PC-9 (cell line): ENCODE measurements at regions not wholly inside any gene's neighbourhood (a gene's known extent, or its start where the extent isn't known, plus 50 kb on each side); places are given as distances from the start of the nearest gene placed in this dataset.

ENCODE experiments used
- EZH2 ChIP-seq: fragments of 200-600 bp; sonication (generic); IDR thresholded peaks from 2 replicates; pipeline ENCODE4 v1.8.0; 2017; ENCODE audit warnings: antibody characterized with exemption, low read depth
- TF ChIP-seq, protein P1 (sequence below): fragments of 200-600 bp; sonication (generic); conservative IDR thresholded peaks from 2 replicates; pipeline ENCODE4 v1.6.1; 2017; ENCODE audit warnings: mixed run types, antibody characterized with exemption, mild to moderate bottlenecking, moderate library complexity

DNA sequence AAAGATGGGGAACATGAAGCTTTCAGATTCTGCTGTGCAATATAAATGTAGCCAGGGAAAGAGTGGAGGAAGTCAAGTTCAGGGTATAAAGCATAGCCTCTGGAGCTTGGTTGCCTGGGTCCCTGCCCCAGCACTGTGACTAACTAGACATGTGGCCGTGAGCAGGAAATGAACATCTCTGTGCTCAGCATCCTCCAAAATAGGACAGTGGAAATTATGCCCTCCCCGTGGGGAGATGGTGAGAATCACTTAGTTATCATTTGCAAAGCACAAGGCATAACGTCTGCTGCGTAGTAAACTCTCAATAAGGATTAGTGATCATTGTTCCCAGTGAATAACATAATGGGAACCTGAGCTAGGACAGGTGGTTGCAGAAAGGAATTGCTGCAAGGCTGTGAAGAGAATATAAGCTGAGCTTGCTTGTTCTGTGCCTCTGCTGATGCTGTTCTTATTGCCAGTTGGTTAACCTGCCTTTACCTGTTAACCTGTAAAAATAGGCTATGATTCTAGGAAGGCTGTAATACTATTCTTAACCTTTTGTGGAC is 441.0 kb downstream of the COG6 start:
- TF ChIP-seq, protein P1, sequence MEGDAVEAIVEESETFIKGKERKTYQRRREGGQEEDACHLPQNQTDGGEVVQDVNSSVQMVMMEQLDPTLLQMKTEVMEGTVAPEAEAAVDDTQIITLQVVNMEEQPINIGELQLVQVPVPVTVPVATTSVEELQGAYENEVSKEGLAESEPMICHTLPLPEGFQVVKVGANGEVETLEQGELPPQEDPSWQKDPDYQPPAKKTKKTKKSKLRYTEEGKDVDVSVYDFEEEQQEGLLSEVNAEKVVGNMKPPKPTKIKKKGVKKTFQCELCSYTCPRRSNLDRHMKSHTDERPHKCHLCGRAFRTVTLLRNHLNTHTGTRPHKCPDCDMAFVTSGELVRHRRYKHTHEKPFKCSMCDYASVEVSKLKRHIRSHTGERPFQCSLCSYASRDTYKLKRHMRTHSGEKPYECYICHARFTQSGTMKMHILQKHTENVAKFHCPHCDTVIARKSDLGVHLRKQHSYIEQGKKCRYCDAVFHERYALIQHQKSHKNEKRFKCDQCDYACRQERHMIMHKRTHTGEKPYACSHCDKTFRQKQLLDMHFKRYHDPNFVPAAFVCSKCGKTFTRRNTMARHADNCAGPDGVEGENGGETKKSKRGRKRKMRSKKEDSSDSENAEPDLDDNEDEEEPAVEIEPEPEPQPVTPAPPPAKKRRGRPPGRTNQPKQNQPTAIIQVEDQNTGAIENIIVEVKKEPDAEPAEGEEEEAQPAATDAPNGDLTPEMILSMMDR, result no peak
- TF ChIP-seq EZH2, result no peak
